Transverse colon (tissue), 4 donors: ENCODE measurements at regions not wholly inside any gene's neighbourhood (a gene's known extent, or its start where the extent isn't known, plus 50 kb on each side); places are given as distances from the start of the nearest gene placed in this dataset.

ENCODE experiments used
- DNase-seq: peaks from one replicate; pipeline ENCODE4 v3.0.0-alpha.2; 2019
- H3K27ac ChIP-seq, 4 donors: fragments of 200-600 bp; sonication (generic); 2 replicates each; pipeline ENCODE4 v1.5.1; 2016 to 2018; ENCODE audit warnings: inconsistent platforms in 4 of 4
- H3K27me3 ChIP-seq: fragments of 200-600 bp; sonication (generic); 2 replicates; pipeline ENCODE4 v1.5.1; 2017; ENCODE audit warnings: inconsistent platforms
- H3K36me3 ChIP-seq, 4 donors: fragments of 200-600 bp; sonication (generic); 2 replicates each; pipeline ENCODE4 v1.5.1; 2017 to 2019; ENCODE audit warnings: inconsistent platforms in 4 of 4
- H3K4me1 ChIP-seq, 4 donors: fragments of 200-600 bp; sonication (generic); 2 replicates each; pipeline ENCODE4 v1.5.1; 2017 to 2020; ENCODE audit warnings: inconsistent platforms in 4 of 4
- H3K4me3 ChIP-seq, 4 donors: fragments of 200-600 bp; sonication (generic); 1 replicate in 1 of 4; 2 replicates in 3 of 4; pipeline versions ENCODE4 v1.5.1 to v1.6.1; 2017 to 2019; ENCODE audit warnings: inconsistent platforms in 4 of 4
- H3K9me3 ChIP-seq, 2 donors: fragments of 200-600 bp; sonication (generic); 2 replicates each; pipeline ENCODE4 v1.5.1; 2017 to 2019; ENCODE audit warnings: inconsistent platforms in 2 of 2
- EP300 ChIP-seq: sonication (generic); formaldehyde crosslinking; IDR thresholded peaks from one replicate; pipeline ENCODE4 v1.6.1; 2017; ENCODE audit warnings: antibody characterized with exemption, low read depth
- POLR2A ChIP-seq: fragments of 450-650 bp; IDR thresholded peaks from one replicate; pipeline ENCODE4 v1.6.1; 2016; ENCODE audit warnings: antibody characterized with exemption, mild to moderate bottlenecking, moderate library complexity
- POLR2AphosphoS5 ChIP-seq, 3 donors: sonication (generic); formaldehyde crosslinking; IDR thresholded peaks; one replicate each; pipeline ENCODE4 v1.6.1; 2016; ENCODE audit warnings: antibody characterized with exemption in 3 of 3
- WGBS, 2 donors: methylation state at CpG; one replicate each; pipeline ENCODE4 v1.1.5; 2018; ENCODE audit warnings: low coverage in 1 of 2; 5-methylcytosine and 5-hydroxymethylcytosine counted together
- in situ Hi-C, 4 donors: fragments of 200-750 bp; cut with MboI; loops; one replicate each; pipeline versions ENCODE4 v1.15.0 to v1.15.1; 2017; ENCODE audit warnings: low sequenced_read_pairs in 3 of 4, low pct_ligation_motif_present in 1 of 4, low pct_unique_long_range_greater_than_20kb in 1 of 4
- intact Hi-C: fragments of 100-400 bp; cut with DNase I; formaldehyde crosslinking; loops from one replicate; pipeline ENCODE4 v1.15.1; 2023; ENCODE audit warnings: low total_unique reads
- TF ChIP-seq, protein P1 (sequence below), 5 experiments: fragments of 200-600 bp in 3 of 5; fragments of 450-650 bp in 2 of 5; sonication (generic) in 3 of 5; IDR thresholded peaks; 1 replicate in 2 of 5; 2 replicates in 3 of 5; pipeline ENCODE4 v1.5.1; 2016 to 2017; ENCODE audit warnings: antibody characterized with exemption in 5 of 5, inconsistent platforms in 3 of 5, mild to moderate bottlenecking in 2 of 5, moderate library complexity in 1 of 5

DNA sequence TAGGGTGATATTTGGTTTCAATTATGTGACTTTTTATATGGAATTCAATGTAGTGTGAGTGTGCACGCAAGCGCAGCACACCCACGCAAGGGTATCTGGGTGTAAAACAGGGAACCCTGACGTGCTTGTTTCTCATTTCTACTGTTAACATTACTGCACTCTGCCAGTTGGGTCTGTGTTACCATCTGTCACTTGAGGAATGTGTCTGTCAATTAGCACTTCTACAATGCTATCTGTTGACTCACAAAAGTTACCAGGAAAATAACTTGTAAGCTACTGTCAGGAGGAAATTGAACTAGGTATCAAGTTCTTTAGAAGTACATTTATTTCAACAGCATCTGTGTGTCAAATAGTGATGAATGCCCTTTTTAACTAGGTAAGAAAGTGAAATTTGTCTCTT lies 695.5 kb upstream of the LRFN5 start:
- no peak for DNase-seq
- Histone ChIP-seq H3K36me3 (no peaks in the 10 kb centered on the region), H3K9me3 (no peaks in the 10 kb centered on the region), H3K27me3 (no peaks in the 10 kb centered on the region), H3K27ac (no peak overlapping the region), H3K4me1 (no peaks in the 10 kb centered on the region), H3K4me3 (no peak overlapping the region)
- in situ Hi-C loops, result no loop called here
- TF ChIP-seq POLR2AphosphoS5 (IDR thresholded peaks at IDR 0.05), result no peak
- TF ChIP-seq, protein P1, sequence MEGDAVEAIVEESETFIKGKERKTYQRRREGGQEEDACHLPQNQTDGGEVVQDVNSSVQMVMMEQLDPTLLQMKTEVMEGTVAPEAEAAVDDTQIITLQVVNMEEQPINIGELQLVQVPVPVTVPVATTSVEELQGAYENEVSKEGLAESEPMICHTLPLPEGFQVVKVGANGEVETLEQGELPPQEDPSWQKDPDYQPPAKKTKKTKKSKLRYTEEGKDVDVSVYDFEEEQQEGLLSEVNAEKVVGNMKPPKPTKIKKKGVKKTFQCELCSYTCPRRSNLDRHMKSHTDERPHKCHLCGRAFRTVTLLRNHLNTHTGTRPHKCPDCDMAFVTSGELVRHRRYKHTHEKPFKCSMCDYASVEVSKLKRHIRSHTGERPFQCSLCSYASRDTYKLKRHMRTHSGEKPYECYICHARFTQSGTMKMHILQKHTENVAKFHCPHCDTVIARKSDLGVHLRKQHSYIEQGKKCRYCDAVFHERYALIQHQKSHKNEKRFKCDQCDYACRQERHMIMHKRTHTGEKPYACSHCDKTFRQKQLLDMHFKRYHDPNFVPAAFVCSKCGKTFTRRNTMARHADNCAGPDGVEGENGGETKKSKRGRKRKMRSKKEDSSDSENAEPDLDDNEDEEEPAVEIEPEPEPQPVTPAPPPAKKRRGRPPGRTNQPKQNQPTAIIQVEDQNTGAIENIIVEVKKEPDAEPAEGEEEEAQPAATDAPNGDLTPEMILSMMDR (IDR thresholded peaks at IDR 0.05), result no peak
- TF ChIP-seq EP300, result no peak
- TF ChIP-seq POLR2A, result no peak
- intact Hi-C loops, result no loop called here
- 85 to 86% methylated on average over 3 to 4 of the region's 4 CpGs for WGBS, 2 donors

DNA sequence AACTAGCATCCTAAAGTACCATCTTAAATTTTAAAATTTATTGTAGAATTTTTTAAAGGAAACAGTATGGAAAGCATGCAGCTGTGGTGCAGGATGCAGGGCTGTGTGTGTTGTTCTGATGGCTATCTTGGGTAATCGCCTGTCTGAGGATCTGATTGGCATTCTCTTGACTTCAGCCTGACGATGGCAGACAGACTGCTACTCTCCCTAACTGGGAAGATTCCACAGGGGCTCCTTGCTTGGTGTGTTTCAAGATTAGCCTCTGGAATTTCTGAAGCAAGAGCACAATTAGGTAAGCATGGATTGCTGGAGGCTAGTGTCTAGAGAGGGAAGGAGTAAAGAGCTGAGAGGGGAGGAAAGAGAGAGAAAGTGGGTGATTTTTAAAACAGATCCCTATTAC lies 696.8 kb upstream of the LRFN5 start:
- DNase-seq, result no peak
- Histone ChIP-seq H3K27ac (no peak overlapping the region), H3K4me1 (no peaks in the 10 kb centered on the region), H3K36me3 (no peaks in the 10 kb centered on the region), H3K9me3 (no peaks in the 10 kb centered on the region), H3K27me3 (no peaks in the 10 kb centered on the region), H3K4me3 (no peak overlapping the region)
- intact Hi-C loops (no loop called here), in situ Hi-C loops (no loop called here)
- 24% methylated on average over 2 of the region's 2 CpGs; no CpG with 5 or more reads in 1 of the 2 donors for WGBS, 2 donors
- TF ChIP-seq, protein P1 (IDR thresholded peaks at IDR 0.05), result no peak
- TF ChIP-seq POLR2AphosphoS5 (IDR thresholded peaks at IDR 0.05) (no peak), POLR2A (no peak), EP300 (no peak)

GRCh38 chr14:40903709-40904108 lies 703.0 kb upstream of the LRFN5 start:
- intact Hi-C loops (no loop called here), in situ Hi-C loops (no loop called here)
- Histone ChIP-seq H3K4me1 (no peaks in the 10 kb centered on the region), H3K27me3 (no peaks in the 10 kb centered on the region), H3K9me3 (no peaks in the 10 kb centered on the region), H3K36me3 (no peaks in the 10 kb centered on the region), H3K4me3 (no peak overlapping the region), H3K27ac (no peak overlapping the region)
- DNase-seq, result no peak
- TF ChIP-seq POLR2A (no peak), POLR2AphosphoS5 (IDR thresholded peaks at IDR 0.05) (no peak), EP300 (no peak)
- TF ChIP-seq, protein P1 (IDR thresholded peaks at IDR 0.05), result no peak

- Histone ChIP-seq H3K9me3 (no peaks in the 10 kb centered on the region), H3K27ac (no peak overlapping the region), H3K36me3 (no peaks in the 10 kb centered on the region), H3K27me3 (no peaks in the 10 kb centered on the region), H3K4me1 (no peaks in the 10 kb centered on the region), H3K4me3 (no peak overlapping the region)
- intact Hi-C loops (no loop called here), in situ Hi-C loops (no loop called here)
- DNase-seq, result no peak
- WGBS, 2 donors, result 40 to 65% methylated on average over 2 of the region's 2 CpGs
- TF ChIP-seq POLR2A, result no peak
- TF ChIP-seq POLR2AphosphoS5 (IDR thresholded peaks at IDR 0.05), result no peak
- TF ChIP-seq, protein P1 (IDR thresholded peaks at IDR 0.05), result no peak
- TF ChIP-seq EP300, result no peak
Measured at GRCh38 chr14:40899435-40899834, 707.2 kb upstream of the LRFN5 start.
